Bronchial epithelial cell (primary cell): ENCODE measurements at regions not wholly inside any gene's neighbourhood (a gene's known extent, or its start where the extent isn't known, plus 50 kb on each side); places are given as distances from the start of the nearest gene placed in this dataset.

Source experiments
- DNase-seq: peaks from one replicate; pipeline ENCODE4 v3.0.0-alpha.2; 2010; ENCODE audit warnings: low read depth
- FAIRE-seq: peaks from 2 replicates; lab custom pipeline; 2011; peaks lifted over from hg19 to GRCh38; lab: Jason Lieb, UNC
- H3K27me3 ChIP-seq: 2 replicates; pipeline ENCODE4 v1.5.1; 2011; ENCODE audit warnings: low read length; ENCODE audit not compliant: control insufficient read depth, insufficient read depth
- H3K36me3 ChIP-seq: 2 replicates; pipeline ENCODE4 v1.5.1; 2011; ENCODE audit warnings: low read length; ENCODE audit not compliant: control insufficient read depth, insufficient read depth
- H3K4me3 ChIP-seq: 2 replicates; pipeline ENCODE4 v1.5.1; 2011; ENCODE audit warnings: mild to moderate bottlenecking, low read depth, low read length, control low read depth
- TF ChIP-seq, protein P1 (sequence below): IDR thresholded peaks from 2 replicates; pipeline ENCODE4 v1.5.1; 2011; ENCODE audit warnings: mild to moderate bottlenecking, moderate library complexity, low read length, control low read depth, inconsistent platforms; ENCODE audit not compliant: insufficient read depth, severe bottlenecking

GRCh38 chr10:3537518-3537917 lies 247.5 kb downstream of the KLF6 start:
- TF ChIP-seq, protein P1, sequence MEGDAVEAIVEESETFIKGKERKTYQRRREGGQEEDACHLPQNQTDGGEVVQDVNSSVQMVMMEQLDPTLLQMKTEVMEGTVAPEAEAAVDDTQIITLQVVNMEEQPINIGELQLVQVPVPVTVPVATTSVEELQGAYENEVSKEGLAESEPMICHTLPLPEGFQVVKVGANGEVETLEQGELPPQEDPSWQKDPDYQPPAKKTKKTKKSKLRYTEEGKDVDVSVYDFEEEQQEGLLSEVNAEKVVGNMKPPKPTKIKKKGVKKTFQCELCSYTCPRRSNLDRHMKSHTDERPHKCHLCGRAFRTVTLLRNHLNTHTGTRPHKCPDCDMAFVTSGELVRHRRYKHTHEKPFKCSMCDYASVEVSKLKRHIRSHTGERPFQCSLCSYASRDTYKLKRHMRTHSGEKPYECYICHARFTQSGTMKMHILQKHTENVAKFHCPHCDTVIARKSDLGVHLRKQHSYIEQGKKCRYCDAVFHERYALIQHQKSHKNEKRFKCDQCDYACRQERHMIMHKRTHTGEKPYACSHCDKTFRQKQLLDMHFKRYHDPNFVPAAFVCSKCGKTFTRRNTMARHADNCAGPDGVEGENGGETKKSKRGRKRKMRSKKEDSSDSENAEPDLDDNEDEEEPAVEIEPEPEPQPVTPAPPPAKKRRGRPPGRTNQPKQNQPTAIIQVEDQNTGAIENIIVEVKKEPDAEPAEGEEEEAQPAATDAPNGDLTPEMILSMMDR = no peak
- no peak for FAIRE-seq
- no peaks in the 10 kb centered on the region for H3K36me3 ChIP-seq
- no peaks in the 10 kb centered on the region for H3K27me3 ChIP-seq
- DNase-seq = no peak
- H3K4me3 ChIP-seq = no peak overlapping the region

GRCh38 chr10:3535001-3535400 lies 250.0 kb downstream of the KLF6 start:
- H3K4me3 ChIP-seq = no peak overlapping the region
- DNase-seq = no peak
- no peaks in the 10 kb centered on the region for H3K36me3 ChIP-seq
- no peaks in the 10 kb centered on the region for H3K27me3 ChIP-seq
- FAIRE-seq = no peak
- TF ChIP-seq, protein P1 = no peak

DNA sequence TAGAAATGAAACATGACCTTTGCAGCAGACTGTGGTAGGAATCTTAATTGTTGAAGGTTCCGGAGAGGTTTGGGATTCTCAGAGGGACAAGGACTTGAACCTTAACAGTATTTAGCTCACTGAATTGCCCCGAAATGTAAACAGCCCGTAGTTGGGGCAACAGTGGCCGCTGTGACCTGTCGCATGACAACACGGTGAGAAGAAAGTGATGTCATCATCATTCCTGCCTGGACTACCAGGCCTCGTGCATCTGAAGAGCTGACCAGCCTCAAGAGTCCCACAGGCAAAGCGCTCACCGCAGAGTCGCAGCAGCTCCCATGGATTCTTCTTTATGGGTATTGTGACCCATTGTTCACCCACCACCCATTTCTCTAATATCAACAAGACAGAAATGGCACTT lies 250.6 kb downstream of the KLF6 start:
- no peak for DNase-seq
- no peak overlapping the region for H3K4me3 ChIP-seq
- no peaks in the 10 kb centered on the region for H3K27me3 ChIP-seq
- TF ChIP-seq, protein P1 = no peak
- no peak for FAIRE-seq
- no peaks in the 10 kb centered on the region for H3K36me3 ChIP-seq

DNA sequence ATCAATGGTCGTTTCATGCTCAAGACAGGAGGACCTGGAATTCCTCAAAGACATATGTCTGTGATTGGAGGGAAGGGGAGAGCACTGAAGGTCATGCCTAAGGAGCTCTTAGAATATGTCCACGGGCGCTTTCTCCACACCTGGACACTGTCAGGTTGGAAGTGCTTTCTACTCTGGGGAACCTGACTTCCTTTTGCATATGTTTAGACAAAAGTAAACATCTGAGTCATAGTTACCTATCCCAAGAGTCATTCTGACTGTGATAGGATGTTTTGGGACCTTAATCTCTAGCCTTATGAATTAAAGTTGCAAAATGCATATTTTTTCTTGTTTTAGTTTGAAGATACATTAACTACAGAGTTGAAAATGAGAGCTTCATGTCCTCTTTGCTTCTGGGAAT lies 251.7 kb downstream of the KLF6 start:
- Histone ChIP-seq H3K36me3 (no peaks in the 10 kb centered on the region), H3K27me3 (no peaks in the 10 kb centered on the region), H3K4me3 (no peak overlapping the region)
- DNase-seq (peak; percentile 78), FAIRE-seq (peak; percentile 47)
- TF ChIP-seq, protein P1 = no peak

DNA sequence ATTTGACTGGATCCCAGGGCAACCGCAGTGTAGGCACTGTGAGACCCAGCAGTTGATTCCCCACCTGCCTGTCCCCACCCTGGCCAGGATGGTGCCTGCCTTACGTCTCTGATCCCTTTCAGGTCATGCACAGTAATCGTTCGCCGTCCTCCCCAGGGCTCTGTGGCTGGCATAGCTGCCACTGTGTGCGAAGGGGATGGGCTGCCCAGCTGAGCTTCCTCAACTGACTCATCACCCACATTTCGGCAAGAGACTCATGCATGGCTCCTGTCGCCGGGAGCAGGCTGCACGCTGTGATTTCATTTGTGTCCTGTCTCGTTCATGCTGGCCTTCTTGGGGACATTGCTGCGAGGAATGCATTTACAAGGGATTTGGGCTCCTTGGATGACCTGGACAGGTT lies 252.4 kb downstream of the KLF6 start:
- Histone ChIP-seq H3K27me3 (no peaks in the 10 kb centered on the region), H3K4me3 (no peak overlapping the region), H3K36me3 (no peaks in the 10 kb centered on the region)
- TF ChIP-seq, protein P1 = peak; percentile 33
- peak; percentile 80 for DNase-seq
- FAIRE-seq = peak; percentile 97

DNA sequence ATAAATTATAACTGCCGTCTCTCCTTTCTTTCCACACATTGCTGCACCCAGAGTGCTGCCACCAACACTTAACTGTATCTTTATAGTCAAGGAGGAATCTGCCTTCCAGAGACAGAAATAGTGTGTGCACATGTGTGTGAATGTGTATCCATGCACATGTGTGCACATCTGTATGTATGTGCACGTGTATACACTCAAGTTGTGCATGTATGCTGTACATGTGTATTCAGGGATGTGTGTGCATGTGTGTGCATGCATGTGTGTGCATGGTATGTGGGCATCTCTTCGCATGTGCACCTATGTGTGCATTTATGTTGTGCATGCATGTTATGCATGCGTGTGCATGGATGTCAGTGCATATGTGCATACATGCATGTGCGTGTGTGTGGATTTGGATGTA lies 253.3 kb downstream of the KLF6 start:
- no peak overlapping the region for H3K4me3 ChIP-seq
- FAIRE-seq = peak; percentile 88
- H3K36me3 ChIP-seq = no peaks in the 10 kb centered on the region
- no peaks in the 10 kb centered on the region for H3K27me3 ChIP-seq
- no peak for DNase-seq
- TF ChIP-seq, protein P1 = no peak
